ENCODE measurements at regions not wholly inside any gene's neighbourhood (a gene's known extent, or its start where the extent isn't known, plus 50 kb on each side); places are given as distances from the start of the nearest gene placed in this dataset.

- Mint-ChIP-seq H3K36me3 (ENCODE audit: low read depth) (no peaks in the 10 kb centered on the region), H3K9me3 (no peaks in the 10 kb centered on the region), H3K4me1 (ENCODE audit: low read depth) (no peaks in the 10 kb centered on the region), H3K27ac (no peak overlapping the region), H3K27me3 (no peaks in the 10 kb centered on the region), H3K4me3 (no peak overlapping the region)
- DNase-seq, result no peak
These were observed 423.8 kb downstream of the PRDM5 start for GRCh38 chr4:120498678-120499077.

- no peaks in the 10 kb centered on the region for H3K27me3 Mint-ChIP-seq
- no peak for DNase-seq
- no peak overlapping the region for H3K27ac Mint-ChIP-seq
- no peaks in the 10 kb centered on the region for H3K36me3 Mint-ChIP-seq (ENCODE audit: low read depth)
- no peak overlapping the region for H3K4me3 Mint-ChIP-seq
- H3K9me3 Mint-ChIP-seq, result no peaks in the 10 kb centered on the region
- H3K4me1 Mint-ChIP-seq (ENCODE audit: low read depth), result no peaks in the 10 kb centered on the region
These were observed 424.8 kb upstream of the MAD2L1 start for GRCh38 chr4:120491481-120491880.

- Mint-ChIP-seq H3K27ac (no peak overlapping the region), H3K4me1 (ENCODE audit: low read depth) (no peaks in the 10 kb centered on the region), H3K4me3 (no peak overlapping the region), H3K27me3 (no peaks in the 10 kb centered on the region), H3K9me3 (peaks cover 1% of the 10 kb centered on the region), H3K36me3 (ENCODE audit: low read depth) (no peaks in the 10 kb centered on the region)
- DNase-seq, result no peak
These were observed 415.1 kb upstream of the MAD2L1 start for GRCh38 chr4:120481756-120482155.

- DNase-seq, result no peak
- Mint-ChIP-seq H3K27ac (no peak overlapping the region), H3K4me3 (no peak overlapping the region), H3K4me1 (ENCODE audit: low read depth) (no peaks in the 10 kb centered on the region), H3K27me3 (no peaks in the 10 kb centered on the region), H3K36me3 (ENCODE audit: low read depth) (no peaks in the 10 kb centered on the region), H3K9me3 (no peaks in the 10 kb centered on the region)
These were observed 405.9 kb upstream of the MAD2L1 start for GRCh38 chr4:120472447-120473131.

- no peak overlapping the region for H3K27ac Mint-ChIP-seq
- no peaks in the 10 kb centered on the region for H3K4me1 Mint-ChIP-seq (ENCODE audit: low read depth)
- no peak for DNase-seq
- no peaks in the 10 kb centered on the region for H3K36me3 Mint-ChIP-seq (ENCODE audit: low read depth)
- H3K4me3 Mint-ChIP-seq, result no peak overlapping the region
- H3K27me3 Mint-ChIP-seq, result peaks cover 3% of the 10 kb centered on the region
- H3K9me3 Mint-ChIP-seq, result no peaks in the 10 kb centered on the region
These were observed 399.8 kb upstream of the MAD2L1 start for GRCh38 chr4:120466429-120466828.

GRCh38 chr4:120454788-120455187 is 388.1 kb upstream of the MAD2L1 start:
- H3K4me3 Mint-ChIP-seq, result no peak overlapping the region
- H3K27ac Mint-ChIP-seq, result no peak overlapping the region
- no peaks in the 10 kb centered on the region for H3K4me1 Mint-ChIP-seq (ENCODE audit: low read depth)
- H3K27me3 Mint-ChIP-seq, result peaks cover 3% of the 10 kb centered on the region
- H3K9me3 Mint-ChIP-seq, result no peaks in the 10 kb centered on the region
- no peaks in the 10 kb centered on the region for H3K36me3 Mint-ChIP-seq (ENCODE audit: low read depth)
- DNase-seq, result no peak

- no peak for DNase-seq
- H3K27ac Mint-ChIP-seq, result no peak overlapping the region
- H3K36me3 Mint-ChIP-seq (ENCODE audit: low read depth), result no peaks in the 10 kb centered on the region
- H3K27me3 Mint-ChIP-seq, result peaks cover 12% of the 10 kb centered on the region
- H3K4me1 Mint-ChIP-seq (ENCODE audit: low read depth), result no peaks in the 10 kb centered on the region
- H3K4me3 Mint-ChIP-seq, result no peak overlapping the region
- no peaks in the 10 kb centered on the region for H3K9me3 Mint-ChIP-seq
These were observed 385.9 kb upstream of the MAD2L1 start for GRCh38 chr4:120452536-120452935.

- DNase-seq, result no peak
- peaks cover 12% of the 10 kb centered on the region for H3K27me3 Mint-ChIP-seq
- no peaks in the 10 kb centered on the region for H3K4me1 Mint-ChIP-seq (ENCODE audit: low read depth)
- H3K4me3 Mint-ChIP-seq, result no peak overlapping the region
- no peaks in the 10 kb centered on the region for H3K9me3 Mint-ChIP-seq
- H3K27ac Mint-ChIP-seq, result no peak overlapping the region
- H3K36me3 Mint-ChIP-seq (ENCODE audit: low read depth), result no peaks in the 10 kb centered on the region
These were observed 385.4 kb upstream of the MAD2L1 start for GRCh38 chr4:120452001-120452400.

GRCh38 chr4:120447774-120448173 is 381.1 kb upstream of the MAD2L1 start:
- Mint-ChIP-seq H3K9me3 (no peaks in the 10 kb centered on the region), H3K4me1 (ENCODE audit: low read depth) (no peaks in the 10 kb centered on the region), H3K27me3 (peaks cover 12% of the 10 kb centered on the region), H3K27ac (no peak overlapping the region), H3K36me3 (ENCODE audit: low read depth) (no peaks in the 10 kb centered on the region), H3K4me3 (no peak overlapping the region)
- DNase-seq, result no peak

GRCh38 chr4:120446051-120446567 is 379.5 kb upstream of the MAD2L1 start:
- H3K27me3 Mint-ChIP-seq, result peaks cover 9% of the 10 kb centered on the region
- H3K4me3 Mint-ChIP-seq, result no peak overlapping the region
- no peak for DNase-seq
- no peaks in the 10 kb centered on the region for H3K4me1 Mint-ChIP-seq (ENCODE audit: low read depth)
- no peak overlapping the region for H3K27ac Mint-ChIP-seq
- H3K36me3 Mint-ChIP-seq (ENCODE audit: low read depth), result no peaks in the 10 kb centered on the region
- no peaks in the 10 kb centered on the region for H3K9me3 Mint-ChIP-seq

GRCh38 chr4:120445186-120445585 is 378.5 kb upstream of the MAD2L1 start:
- Mint-ChIP-seq H3K4me1 (ENCODE audit: low read depth) (no peaks in the 10 kb centered on the region), H3K9me3 (no peaks in the 10 kb centered on the region), H3K27ac (no peak overlapping the region)

GRCh38 chr4:120443116-120443515 is 376.5 kb upstream of the MAD2L1 start:
- Mint-ChIP-seq H3K4me3 (no peak overlapping the region), H3K27me3 (no peaks in the 10 kb centered on the region), H3K9me3 (no peaks in the 10 kb centered on the region), H3K36me3 (ENCODE audit: low read depth) (no peaks in the 10 kb centered on the region), H3K4me1 (ENCODE audit: low read depth) (no peaks in the 10 kb centered on the region), H3K27ac (no peak overlapping the region)
- DNase-seq, result no peak

More at GRCh38 chr4:120445186-120445585, 378.5 kb upstream of the MAD2L1 start:
- Mint-ChIP-seq H3K4me3 (no peak overlapping the region), H3K27me3 (peaks cover 9% of the 10 kb centered on the region), H3K36me3 (ENCODE audit: low read depth) (no peaks in the 10 kb centered on the region)
- DNase-seq, result no peak

GRCh38 chr4:120440730-120441129 is 374.1 kb upstream of the MAD2L1 start:
- Mint-ChIP-seq H3K9me3 (no peaks in the 10 kb centered on the region), H3K4me1 (ENCODE audit: low read depth) (no peaks in the 10 kb centered on the region), H3K4me3 (no peak overlapping the region), H3K36me3 (ENCODE audit: low read depth) (no peaks in the 10 kb centered on the region), H3K27ac (no peak overlapping the region), H3K27me3 (no peaks in the 10 kb centered on the region)
- DNase-seq, result no peak

- H3K4me3 Mint-ChIP-seq, result no peak overlapping the region
- H3K27me3 Mint-ChIP-seq, result peaks cover 4% of the 10 kb centered on the region
- no peaks in the 10 kb centered on the region for H3K9me3 Mint-ChIP-seq
- no peak overlapping the region for H3K27ac Mint-ChIP-seq
- no peak for DNase-seq
- H3K36me3 Mint-ChIP-seq (ENCODE audit: low read depth), result no peaks in the 10 kb centered on the region
- no peaks in the 10 kb centered on the region for H3K4me1 Mint-ChIP-seq (ENCODE audit: low read depth)
These were observed 368.5 kb upstream of the MAD2L1 start for GRCh38 chr4:120435179-120435578.

GRCh38 chr4:120434756-120435155 is 368.1 kb upstream of the MAD2L1 start:
- no peaks in the 10 kb centered on the region for H3K36me3 Mint-ChIP-seq (ENCODE audit: low read depth)
- H3K27ac Mint-ChIP-seq, result no peak overlapping the region
- H3K4me1 Mint-ChIP-seq (ENCODE audit: low read depth), result no peaks in the 10 kb centered on the region
- no peak overlapping the region for H3K4me3 Mint-ChIP-seq
- H3K27me3 Mint-ChIP-seq, result peaks cover 4% of the 10 kb centered on the region
- no peaks in the 10 kb centered on the region for H3K9me3 Mint-ChIP-seq
- DNase-seq, result no peak
